Esophagus muscularis mucosa (tissue), 4 donors: ENCODE measurements at regions not wholly inside any gene's neighbourhood (a gene's known extent, or its start where the extent isn't known, plus 50 kb on each side); places are given as distances from the start of the nearest gene placed in this dataset.

ENCODE experiments used
- DNase-seq: peaks from one replicate; pipeline ENCODE4 v3.0.0-alpha.2; 2017; ENCODE audit errors: extremely low spot score
- H3K27ac ChIP-seq, 4 donors: fragments of 200-600 bp; sonication (generic); replicated peaks in 1 of 4; 1 replicate in 3 of 4; 2 replicates in 1 of 4; pipeline ENCODE4 v1.5.1; 2016 to 2019; ENCODE audit warnings: mild to moderate bottlenecking in 1 of 4
- H3K27me3 ChIP-seq, 4 donors: fragments of 200-600 bp; sonication (generic); one replicate each; pipeline versions ENCODE4 v1.5.1 to v1.6.0; 2016 to 2019
- H3K36me3 ChIP-seq, 4 donors: fragments of 200-600 bp; sonication (generic); one replicate each; pipeline ENCODE4 v1.5.1; 2016 to 2019
- H3K4me1 ChIP-seq, 4 donors: fragments of 200-600 bp; sonication (generic); one replicate each; pipeline ENCODE4 v1.5.1; 2016 to 2019
- H3K4me3 ChIP-seq, 4 donors: fragments of 200-600 bp; sonication (generic); 1 replicate in 2 of 4; 2 replicates in 2 of 4; pipeline ENCODE4 v1.5.1; 2016 to 2019; ENCODE audit warnings: mild to moderate bottlenecking in 4 of 4, moderate library complexity in 1 of 4
- H3K9me3 ChIP-seq, 4 donors: fragments of 200-600 bp; sonication (generic); 1 replicate in 3 of 4; 2 replicates in 1 of 4; pipeline ENCODE4 v1.5.1; 2016 to 2019
- EP300 ChIP-seq: sonication (generic); formaldehyde crosslinking; IDR thresholded peaks from one replicate; pipeline ENCODE4 v1.6.1; 2017; ENCODE audit warnings: antibody characterized with exemption
- POLR2A ChIP-seq: fragments of 450-650 bp; IDR thresholded peaks from one replicate; pipeline ENCODE4 v1.6.1; 2017; ENCODE audit warnings: antibody characterized with exemption, moderate library complexity, mild to moderate bottlenecking, low read depth
- POLR2AphosphoS5 ChIP-seq, 2 donors: sonication (generic); formaldehyde crosslinking; IDR thresholded peaks; one replicate each; pipeline ENCODE4 v1.6.1; 2017; ENCODE audit warnings: antibody characterized with exemption in 2 of 2
- WGBS: methylation state at CpG from one replicate; pipeline ENCODE4 v1.1.5; 2018; 5-methylcytosine and 5-hydroxymethylcytosine counted together
- intact Hi-C: fragments of 100-400 bp; cut with DNase I; formaldehyde crosslinking; loops from one replicate; pipeline ENCODE4 v1.15.1; 2023
- TF ChIP-seq, protein P1 (sequence below), 3 experiments: fragments of 200-600 bp in 2 of 3; fragments of 450-650 bp in 1 of 3; sonication (generic) in 2 of 3; IDR thresholded peaks; one replicate each; pipeline ENCODE4 v1.5.1; 2017 to 2019; ENCODE audit warnings: antibody characterized with exemption in 3 of 3, mild to moderate bottlenecking in 2 of 3, moderate library complexity in 1 of 3

DNA sequence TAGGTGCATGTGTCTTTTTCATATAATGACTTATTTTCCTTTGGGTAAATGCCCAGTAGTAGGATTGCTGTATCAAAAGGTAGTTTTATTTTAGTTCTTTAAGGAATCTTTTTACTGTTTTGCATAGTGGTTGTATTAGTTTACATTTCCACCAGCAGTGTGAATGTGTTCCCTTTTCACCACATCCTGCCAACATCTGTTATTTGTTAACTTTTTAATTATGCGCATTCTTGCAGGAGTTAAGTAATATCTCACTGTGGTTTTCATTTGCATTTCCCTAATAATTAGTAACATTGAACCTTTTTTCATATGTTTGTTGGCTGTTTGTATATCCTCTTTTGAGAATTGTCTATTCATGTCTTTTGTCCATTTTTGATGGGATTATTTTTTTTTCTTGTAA is 1761.9 kb downstream of the PLA2G4A start:
- Histone ChIP-seq H3K9me3 (no peaks in the 10 kb centered on the region), H3K4me3 (no peak overlapping the region), H3K36me3 (no peaks in the 10 kb centered on the region), H3K4me1 (no peaks in the 10 kb centered on the region), H3K27ac (no peak overlapping the region), H3K27me3 (no peaks in the 10 kb centered on the region)
- intact Hi-C loops, result no loop called here
- DNase-seq, result no peak
- no peak for TF ChIP-seq POLR2AphosphoS5 (IDR thresholded peaks at IDR 0.05)
- TF ChIP-seq EP300, result no peak
- TF ChIP-seq, protein P1, sequence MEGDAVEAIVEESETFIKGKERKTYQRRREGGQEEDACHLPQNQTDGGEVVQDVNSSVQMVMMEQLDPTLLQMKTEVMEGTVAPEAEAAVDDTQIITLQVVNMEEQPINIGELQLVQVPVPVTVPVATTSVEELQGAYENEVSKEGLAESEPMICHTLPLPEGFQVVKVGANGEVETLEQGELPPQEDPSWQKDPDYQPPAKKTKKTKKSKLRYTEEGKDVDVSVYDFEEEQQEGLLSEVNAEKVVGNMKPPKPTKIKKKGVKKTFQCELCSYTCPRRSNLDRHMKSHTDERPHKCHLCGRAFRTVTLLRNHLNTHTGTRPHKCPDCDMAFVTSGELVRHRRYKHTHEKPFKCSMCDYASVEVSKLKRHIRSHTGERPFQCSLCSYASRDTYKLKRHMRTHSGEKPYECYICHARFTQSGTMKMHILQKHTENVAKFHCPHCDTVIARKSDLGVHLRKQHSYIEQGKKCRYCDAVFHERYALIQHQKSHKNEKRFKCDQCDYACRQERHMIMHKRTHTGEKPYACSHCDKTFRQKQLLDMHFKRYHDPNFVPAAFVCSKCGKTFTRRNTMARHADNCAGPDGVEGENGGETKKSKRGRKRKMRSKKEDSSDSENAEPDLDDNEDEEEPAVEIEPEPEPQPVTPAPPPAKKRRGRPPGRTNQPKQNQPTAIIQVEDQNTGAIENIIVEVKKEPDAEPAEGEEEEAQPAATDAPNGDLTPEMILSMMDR (IDR thresholded peaks at IDR 0.05), result no peak
- no peak for TF ChIP-seq POLR2A
- WGBS, result 95% methylated on average over 1 of the region's 1 CpG

DNA sequence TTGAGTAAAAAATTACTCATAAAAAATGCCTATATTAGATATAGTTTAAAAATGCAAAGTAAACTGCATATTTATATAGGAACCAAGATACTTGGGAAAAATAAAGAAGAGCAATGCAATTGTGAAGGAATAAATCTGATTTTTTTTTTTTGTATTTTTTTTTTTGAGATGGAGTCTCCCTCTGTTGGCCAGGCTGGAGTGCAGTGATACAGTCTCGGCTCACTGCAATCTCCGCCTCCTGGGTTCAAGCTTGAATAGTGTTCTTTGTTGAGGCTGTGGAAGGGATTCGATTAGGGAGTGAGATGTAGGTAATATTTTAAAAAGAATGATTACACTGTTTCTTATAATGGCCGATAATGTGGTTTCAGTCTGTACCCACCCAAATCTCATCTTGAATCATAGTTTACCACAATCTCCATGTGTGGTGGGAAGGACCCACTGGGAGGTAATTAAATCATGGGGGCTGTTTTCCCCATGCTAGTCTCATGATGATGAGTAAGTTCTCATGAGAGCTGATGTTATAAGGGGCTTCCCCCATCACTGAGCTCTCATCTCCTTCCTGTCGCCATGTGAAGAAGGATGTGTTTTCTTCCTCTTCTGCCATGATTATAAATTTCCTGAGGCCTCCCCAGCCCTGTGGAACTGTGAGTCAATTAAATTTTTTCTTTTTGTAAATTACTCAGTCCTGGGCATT is 1765.9 kb downstream of the PLA2G4A start:
- intact Hi-C loops, result no loop called here
- 78% methylated on average over 5 of the region's 5 CpGs for WGBS

DNA sequence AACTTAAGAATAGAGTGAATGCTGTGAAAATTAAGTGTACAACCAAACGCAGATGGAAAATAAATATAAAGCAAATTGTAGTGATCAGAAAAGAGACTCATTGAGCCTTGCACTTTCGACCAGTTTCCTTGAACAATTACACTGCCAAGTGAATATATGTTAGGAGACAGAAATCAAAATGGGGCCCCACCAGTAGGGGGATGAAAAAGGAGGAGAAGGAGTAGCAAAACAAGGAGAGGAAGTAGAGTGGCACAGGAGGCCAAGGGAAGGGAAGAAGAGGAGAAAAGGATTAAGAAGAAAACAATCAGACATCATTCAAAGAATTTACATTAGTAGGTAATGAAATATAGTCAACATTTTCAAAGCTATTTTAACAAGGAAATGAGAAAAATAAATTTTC is 1770.6 kb downstream of the PLA2G4A start:
- no peak for DNase-seq
- intact Hi-C loops, result no loop called here
- TF ChIP-seq POLR2A (no peak), POLR2AphosphoS5 (IDR thresholded peaks at IDR 0.05) (no peak)
- no peak overlapping the region for H3K27ac ChIP-seq
- no peak overlapping the region for H3K4me3 ChIP-seq
- no peaks in the 10 kb centered on the region for H3K4me1 ChIP-seq
- 94% methylated on average over 2 of the region's 2 CpGs for WGBS
- no peaks in the 10 kb centered on the region for H3K36me3 ChIP-seq
- H3K27me3 ChIP-seq, result no peaks in the 10 kb centered on the region
- no peaks in the 10 kb centered on the region for H3K9me3 ChIP-seq

More for the DNA sequence above, 1765.9 kb downstream of the PLA2G4A start:
- TF ChIP-seq POLR2AphosphoS5 (IDR thresholded peaks at IDR 0.05) (no peak), POLR2A (no peak), EP300 (no peak)
- TF ChIP-seq, protein P1 (IDR thresholded peaks at IDR 0.05), result no peak
- Histone ChIP-seq H3K27me3 (no peaks in the 10 kb centered on the region), H3K4me3 (no peak overlapping the region), H3K36me3 (no peaks in the 10 kb centered on the region), H3K4me1 (no peaks in the 10 kb centered on the region), H3K27ac (no peak overlapping the region), H3K9me3 (no peaks in the 10 kb centered on the region)
- no peak for DNase-seq

DNA sequence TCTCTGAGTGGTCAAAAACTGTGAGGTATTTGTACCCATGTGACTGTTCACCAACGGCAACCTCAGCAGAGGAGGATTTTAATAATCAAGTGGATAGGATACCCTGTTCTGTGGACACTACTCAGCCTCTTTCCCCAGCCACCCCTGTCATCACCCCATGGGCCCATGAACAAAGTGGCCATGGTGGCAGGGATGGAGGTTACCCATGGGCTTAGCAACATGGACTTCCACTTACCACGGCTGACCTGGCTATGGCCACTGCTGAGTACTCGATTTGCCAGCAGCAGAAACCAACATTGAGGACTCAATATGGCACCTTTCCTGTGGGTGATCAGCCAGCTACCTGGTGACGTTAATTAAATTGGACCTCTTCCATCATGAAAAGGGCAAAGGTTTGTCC is 1782.7 kb downstream of the PLA2G4A start:
- Histone ChIP-seq H3K27me3 (no peaks in the 10 kb centered on the region), H3K4me1 (no peaks in the 10 kb centered on the region), H3K27ac (no peak overlapping the region), H3K9me3 (peaks cover 0 to 13% (median 8%) of the 10 kb centered on the region in 4 donors), H3K4me3 (no peak overlapping the region), H3K36me3 (no peaks in the 10 kb centered on the region)
- intact Hi-C loops, result no loop called here
- WGBS, result 90% methylated on average over 4 of the region's 4 CpGs
- no peak for TF ChIP-seq POLR2A
- TF ChIP-seq, protein P1 (IDR thresholded peaks at IDR 0.05), result no peak
- no peak for TF ChIP-seq EP300
- TF ChIP-seq POLR2AphosphoS5 (IDR thresholded peaks at IDR 0.05), result no peak
- DNase-seq, result no peak

DNA sequence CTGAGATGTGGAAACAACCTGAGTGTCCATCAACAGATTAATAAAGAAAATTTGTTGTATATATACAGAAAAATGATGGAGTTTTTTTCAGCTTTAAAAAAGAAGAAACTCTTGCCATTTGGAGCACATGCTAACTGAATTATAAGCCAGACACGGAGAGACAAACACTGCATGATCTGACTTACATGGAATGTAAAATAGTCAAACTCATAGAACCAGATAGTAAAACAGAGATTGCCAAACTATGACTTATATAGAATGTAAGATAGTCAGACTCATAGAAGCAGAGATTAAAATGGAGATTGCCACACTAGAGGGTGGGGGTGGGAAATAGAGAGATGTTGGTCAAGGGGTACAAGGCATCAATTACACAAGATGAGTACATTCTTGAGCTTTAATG is 1786.6 kb downstream of the PLA2G4A start:
- H3K36me3 ChIP-seq, result no peaks in the 10 kb centered on the region
- H3K27ac ChIP-seq, result no peak overlapping the region
- WGBS, result 64% methylated on average over 1 of the region's 1 CpG
- no peaks in the 10 kb centered on the region for H3K4me1 ChIP-seq
- H3K9me3 ChIP-seq, result peaks cover 0 to 5% (median 2%) of the 10 kb centered on the region in 4 donors
- DNase-seq, result no peak
- TF ChIP-seq POLR2AphosphoS5 (IDR thresholded peaks at IDR 0.05), result no peak
- TF ChIP-seq POLR2A, result no peak
- TF ChIP-seq EP300, result no peak
- TF ChIP-seq, protein P1 (IDR thresholded peaks at IDR 0.05), result no peak
- no peaks in the 10 kb centered on the region for H3K27me3 ChIP-seq
- intact Hi-C loops, result no loop called here
- H3K4me3 ChIP-seq, result no peak overlapping the region
